ENCODE measurements at regions not wholly inside any gene's neighbourhood (a gene's known extent, or its start where the extent isn't known, plus 50 kb on each side); places are given as distances from the start of the nearest gene placed in this dataset.

- Histone ChIP-seq H3K36me3 (ENCODE audit: control insufficient read depth in 2 of 2, extremely low read depth in 1 of 2, insufficient read depth in 2 of 2, low read length in 2 of 2) (no peaks in the 10 kb centered on the region), H3K27me3 (ENCODE audit: control insufficient read depth in 2 of 2, insufficient read depth in 2 of 2, low read length in 2 of 2) (no peaks in the 10 kb centered on the region), H3K79me2 (ENCODE audit: control insufficient read depth, insufficient read depth, low read length) (no peaks in the 10 kb centered on the region), H4K20me1 (replicated peaks; ENCODE audit: control insufficient read depth, extremely low read depth, insufficient read depth, low read length) (no peaks in the 10 kb centered on the region), H3K9ac (replicated peaks; ENCODE audit: extremely low read depth, insufficient read depth, low read length) (no peak overlapping the region), H3K9me1 (replicated peaks; ENCODE audit: control insufficient read depth, extremely low read depth, insufficient read depth, low read length) (no peaks in the 10 kb centered on the region), H3K4me3 (replicated peaks in 1 of 3; ENCODE audit: insufficient read depth in 1 of 3, low read depth in 1 of 3, low read length in 3 of 3) (no peak overlapping the region), H3K4me2 (ENCODE audit: insufficient read depth, low read length) (no peak overlapping the region), H3K27ac (ENCODE audit: insufficient read depth, low read depth, low read length) (no peak overlapping the region), H3K9me3 (replicated peaks; ENCODE audit: control insufficient read depth, insufficient read depth, low read length) (no peaks in the 10 kb centered on the region), H3K4me1 (ENCODE audit: control insufficient read depth, extremely low read depth, insufficient read depth, low read length) (no peaks in the 10 kb centered on the region), H2AFZ (ENCODE audit: low read depth, low read length) (no peak overlapping the region)
- BruUV-seq (replicated peaks), result no TSS peak
- ChIA-PET CTCF (no interaction called here), POLR2A (no interaction called here)
- TF ChIP-seq EZH2 (IDR thresholded peaks at IDR 0.05; ENCODE audit: borderline replicate concordance, low read depth, low read length, severe bottlenecking) (no peak), CTCF (IDR thresholded peaks at IDR 0.05; ENCODE audit: extremely low read depth in 1 of 2, insufficient read depth in 1 of 2, low read depth in 1 of 2, low read length in 2 of 2) (no peak), GATA2 (IDR thresholded peaks at IDR 0.05; ENCODE audit: insufficient read depth, insufficient read length, low read depth, low read length) (no peak), POLR2AphosphoS5 (IDR thresholded peaks at IDR 0.05; ENCODE audit: insufficient read depth, low read depth, low read length) (no peak), POLR2A (IDR thresholded peaks at IDR 0.05; ENCODE audit: low read depth, low read length) (no peak), FOS (IDR thresholded peaks at IDR 0.05; ENCODE audit: borderline replicate concordance, insufficient read depth, low read length) (no peak), MYC (IDR thresholded peaks at IDR 0.05; ENCODE audit: low read depth, low read length) (no peak), MAX (IDR thresholded peaks at IDR 0.05; ENCODE audit: insufficient read depth, insufficient read length) (no peak), JUN (IDR thresholded peaks at IDR 0.05; ENCODE audit: borderline replicate concordance, insufficient read depth, insufficient read length, low read depth) (no peak)
- FAIRE-seq, result no peak
- dilution Hi-C loops (cut with MboI; ENCODE audit: extremely low pct_ligation_motif_present, low sequenced_read_pairs), result no loop called here
- intact Hi-C loops (cut with micrococcal nuclease), result no loop called here
- no peak for DNase-seq (ENCODE audit: low read depth, low spot score)
Measured at GRCh38 chr4:106676173-106676921, 307.8 kb upstream of the GIMD1 start.

Measured in endothelial cell of umbilical vein (primary cell).